ENCODE measurements at regions not wholly inside any gene's neighbourhood (a gene's known extent, or its start where the extent isn't known, plus 50 kb on each side); places are given as distances from the start of the nearest gene placed in this dataset.

DNA sequence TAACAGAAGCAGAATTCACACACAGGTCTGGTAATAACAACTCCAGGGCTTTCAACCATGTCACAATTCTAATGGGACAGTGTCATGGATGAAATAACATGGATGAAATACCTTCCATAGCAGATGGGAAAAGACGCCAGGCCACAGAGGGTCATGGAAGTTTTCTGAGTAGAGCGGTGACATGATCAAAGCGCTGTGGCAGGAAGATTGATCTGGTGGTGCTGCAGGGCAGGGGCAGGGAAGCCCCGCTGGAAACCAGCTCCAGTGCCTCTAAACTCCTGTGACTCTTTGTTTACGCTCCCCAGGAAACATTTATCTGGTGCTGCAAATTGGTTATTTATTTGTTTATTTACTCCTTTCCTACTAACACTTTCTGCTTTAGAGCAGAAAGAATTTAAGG lies 108.3 kb upstream of the HMGA2 start:
- no peak for TF ChIP-seq CTCF (IDR thresholded peaks at IDR 0.05; ENCODE audit: insufficient read depth, low read depth, low read length)
- TF ChIP-seq EZH2 (IDR thresholded peaks at IDR 0.05; ENCODE audit: insufficient read depth, low read length) = no peak

All from astrocyte (in vitro differentiated cells and primary cell).